Daoy (cell line): ENCODE measurements at regions not wholly inside any gene's neighbourhood (a gene's known extent, or its start where the extent isn't known, plus 50 kb on each side); places are given as distances from the start of the nearest gene placed in this dataset.
"Not testable (repeated sequence)": the region's sequence is repeated elsewhere in the genome, so short reads cannot be mapped to it uniquely, and the experiment has no call there.

Experiments
- DNase-seq: peaks from one replicate; pipeline ENCODE4 v3.0.0-alpha.2; 2015; ENCODE audit warnings: low read depth

DNA sequence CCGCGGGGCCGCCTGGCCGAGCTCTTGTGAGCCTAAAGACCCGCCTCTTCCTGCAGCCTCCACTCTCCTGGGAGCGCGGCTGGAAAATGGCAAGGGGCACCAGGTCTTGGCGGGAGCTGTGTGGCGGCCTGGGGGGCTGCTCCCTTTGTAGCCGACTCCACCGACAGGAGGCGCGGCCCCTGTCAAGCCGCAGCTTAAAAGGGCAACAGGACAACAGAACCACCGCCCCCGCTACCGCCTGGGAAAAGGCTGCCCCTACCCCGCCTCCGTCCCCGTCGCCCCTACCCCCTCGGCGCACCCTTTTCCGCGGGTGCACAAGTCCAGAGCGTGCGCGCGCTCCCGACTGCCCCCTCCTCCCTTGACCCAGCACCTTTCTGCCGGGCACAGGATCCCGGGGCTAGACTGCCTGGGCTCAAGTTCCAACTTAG is 60.3 kb downstream of the GOLGA8K start:
- peak; percentile 61 for DNase-seq

DNA sequence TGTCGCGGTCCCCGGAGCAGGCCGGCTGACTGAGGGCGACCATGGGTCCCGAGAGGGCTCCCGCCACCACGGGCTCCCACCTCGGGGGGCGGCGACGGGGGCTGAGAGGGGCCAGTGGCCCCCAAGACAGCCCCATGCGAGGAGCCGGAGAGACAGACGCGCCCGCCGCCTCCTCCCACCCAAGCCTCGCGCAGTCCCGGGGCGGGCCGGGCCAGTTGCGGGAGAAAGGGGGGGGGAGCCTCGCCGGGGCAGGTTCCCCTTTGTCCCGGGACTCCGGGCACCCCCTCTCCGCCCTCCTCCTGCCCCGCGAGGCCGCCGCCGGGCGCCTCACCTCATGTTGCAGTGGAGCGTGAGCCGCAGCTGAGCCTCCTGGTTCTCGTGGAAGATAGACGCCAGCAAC is 60.8 kb downstream of the GOLGA8K start:
- peak; percentile 3 for DNase-seq

DNA sequence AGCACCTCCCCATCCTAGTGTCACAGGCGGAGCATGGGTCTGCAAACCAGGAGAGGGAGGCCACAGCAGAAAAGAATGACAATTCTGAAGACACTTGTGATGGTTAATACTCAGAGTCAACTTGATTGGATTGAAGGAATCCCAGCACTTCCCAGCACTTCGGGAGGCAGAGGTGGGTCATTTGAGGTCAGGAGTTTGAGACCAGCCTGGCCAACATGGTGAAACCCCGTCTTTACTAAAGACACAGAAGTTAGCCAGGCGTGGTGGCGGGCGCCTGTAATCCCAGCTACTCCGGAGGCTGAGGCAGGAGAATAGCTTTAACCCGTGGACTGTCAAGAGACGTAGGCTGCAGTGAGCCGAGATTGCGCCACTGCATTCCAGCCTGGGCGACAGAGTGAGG is 61.6 kb downstream of the GOLGA8K start:
- DNase-seq = not testable (repeated sequence)

DNA sequence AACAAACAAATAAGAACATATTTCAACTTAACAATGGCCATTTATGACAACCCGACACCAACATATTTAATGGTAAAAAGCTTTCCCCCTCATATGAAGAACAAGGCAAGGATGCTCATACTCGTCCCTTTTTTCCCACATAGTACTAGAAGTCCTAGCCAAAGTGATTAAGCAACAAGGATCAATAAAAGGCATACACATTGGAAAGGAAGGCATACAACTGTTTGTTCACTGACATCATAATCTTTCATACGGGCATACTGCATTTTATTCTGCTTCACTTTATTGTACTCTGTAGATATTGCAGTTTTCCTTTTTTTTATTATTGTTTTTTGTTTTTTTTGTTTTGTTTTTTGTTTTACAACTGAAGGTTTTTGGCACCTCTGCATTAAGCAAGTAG is 66.3 kb downstream of the GOLGA8K start:
- DNase-seq = not testable (repeated sequence)

DNA sequence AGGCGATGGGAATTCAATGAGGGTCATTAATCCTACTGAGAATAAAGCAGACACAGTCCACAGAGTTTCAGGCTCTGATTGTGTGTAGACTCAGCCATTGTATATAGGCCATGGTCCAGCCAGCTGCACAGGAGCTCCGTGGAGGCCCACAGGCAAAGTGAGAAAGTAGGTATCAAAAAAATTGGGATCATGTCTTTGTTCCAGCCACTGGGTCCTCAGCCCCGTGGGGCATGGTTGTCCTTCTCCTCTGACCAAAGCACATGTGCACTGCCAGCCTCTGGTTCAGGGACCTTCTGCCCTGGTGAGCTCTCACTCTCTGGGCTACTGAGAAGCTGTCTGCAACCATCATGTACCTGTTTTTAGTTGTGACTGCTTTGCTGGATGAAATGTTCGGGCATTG is 79.7 kb downstream of the GOLGA8K start:
- DNase-seq = not testable (repeated sequence)

DNA sequence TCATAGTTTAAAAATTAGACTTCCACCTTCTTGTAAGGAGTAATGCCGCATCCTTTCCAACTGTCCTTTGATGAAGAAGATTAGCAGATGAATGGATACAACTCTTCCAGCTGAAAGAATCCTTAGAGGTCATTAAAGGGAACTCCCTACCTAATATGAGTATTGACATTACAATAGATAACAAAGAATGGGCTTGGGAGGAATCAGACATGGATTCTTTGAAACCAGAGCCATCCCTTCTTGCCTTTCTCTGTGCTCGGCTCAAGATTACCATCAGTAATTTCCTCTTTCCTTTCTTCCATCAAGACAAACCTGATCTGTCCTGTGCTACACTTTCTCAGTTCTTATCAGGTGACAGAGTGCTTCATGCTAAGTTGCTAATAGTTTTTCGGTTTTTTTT is 83.8 kb downstream of the GOLGA8K start:
- not testable (repeated sequence) for DNase-seq

DNA sequence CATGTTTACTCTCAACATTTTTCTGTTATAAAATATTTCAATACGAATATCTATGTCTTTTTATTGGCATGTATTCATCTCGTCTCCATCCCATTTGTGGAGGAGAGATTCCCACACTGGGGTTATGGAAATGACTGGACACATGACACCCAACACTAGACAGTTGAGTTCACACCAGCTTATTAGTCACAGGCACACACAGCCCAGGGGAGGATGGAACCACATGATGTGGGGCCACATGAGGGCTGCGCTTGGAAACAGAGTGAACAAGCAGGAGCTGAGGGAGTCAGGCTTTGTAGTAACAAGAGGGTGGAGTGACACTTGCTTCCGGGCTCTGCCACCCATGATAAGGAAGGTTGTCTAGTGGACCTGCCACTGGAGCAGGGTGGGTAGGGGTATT is 86.6 kb downstream of the GOLGA8K start:
- not testable (repeated sequence) for DNase-seq

DNA sequence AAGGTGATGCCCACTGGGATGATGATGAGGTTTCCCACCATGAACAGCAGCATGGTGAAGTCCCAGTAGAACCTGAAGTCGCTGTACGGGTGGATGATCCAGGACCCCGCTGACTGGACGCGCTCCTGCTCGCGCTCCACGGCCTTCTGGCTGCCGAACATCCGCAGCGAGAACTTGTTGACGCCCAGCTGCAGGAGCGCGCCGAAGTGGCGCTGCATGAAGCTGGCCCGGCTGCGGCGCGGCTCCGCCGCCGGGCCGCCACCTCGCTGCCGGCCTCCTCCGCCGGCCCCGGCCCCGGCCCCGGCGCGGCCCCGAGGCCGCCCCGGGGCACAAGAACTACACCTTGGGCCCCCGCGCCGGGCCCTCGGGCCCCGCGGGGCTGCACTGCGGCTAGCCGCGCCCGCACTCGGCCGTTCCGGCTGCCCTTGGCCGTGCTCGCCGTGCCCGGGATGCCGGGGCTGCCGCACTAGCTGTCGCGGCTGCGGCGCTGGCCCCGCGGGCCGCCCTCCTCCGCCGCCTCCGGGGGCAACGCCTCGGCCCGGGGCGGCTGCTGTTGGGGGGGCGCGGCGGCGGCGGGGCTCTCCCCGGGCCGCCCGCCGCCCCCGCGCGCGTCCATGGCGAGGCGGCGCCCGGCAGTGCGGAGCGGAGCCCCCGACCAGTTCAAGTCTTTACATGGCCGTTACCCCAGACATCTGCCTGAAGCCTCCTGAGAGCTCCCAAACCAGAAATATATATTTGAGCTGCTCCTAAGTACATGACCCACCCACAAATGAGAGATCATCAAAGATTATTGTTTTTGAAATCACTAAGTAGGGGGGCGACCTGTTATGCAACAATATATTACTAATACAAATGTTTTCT is 87.8 kb downstream of the GOLGA8K start:
- DNase-seq = not testable (repeated sequence)

DNA sequence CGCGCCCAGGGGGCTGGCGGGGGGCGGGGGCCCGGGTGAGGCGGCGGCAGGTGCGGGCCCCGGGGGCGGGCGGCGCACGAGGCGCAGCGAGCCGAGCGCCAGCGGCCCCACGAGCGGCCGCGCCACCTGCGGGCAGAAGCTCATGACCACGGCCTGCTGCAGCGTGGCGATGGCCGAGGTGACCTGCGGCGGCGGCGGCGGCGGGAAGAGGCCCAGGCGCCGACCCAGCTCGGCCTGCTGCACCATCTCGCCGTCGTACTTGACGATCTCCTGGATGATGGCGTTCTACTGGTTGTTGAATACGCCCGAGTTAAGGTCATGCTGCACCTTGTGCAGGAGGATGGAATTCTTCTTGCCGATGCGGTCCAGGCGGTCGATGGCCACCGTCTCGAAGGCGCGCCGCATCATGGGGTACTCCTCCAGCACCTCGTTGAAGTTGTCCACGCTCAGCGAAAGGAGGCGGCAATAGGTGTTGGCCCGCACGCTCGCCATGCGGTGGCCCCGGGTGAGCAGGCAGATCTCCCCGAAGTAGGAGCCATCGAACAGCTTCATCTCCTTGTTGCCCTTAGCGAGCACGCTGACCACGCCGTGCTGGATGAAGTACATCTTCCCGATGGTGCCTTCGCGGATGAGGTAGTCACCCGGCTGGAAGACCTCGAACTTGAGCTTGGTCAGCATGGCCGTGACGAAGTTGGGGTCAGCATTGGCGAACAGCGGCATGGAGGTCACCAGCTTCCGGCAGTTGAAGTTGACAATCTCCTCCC is 89.5 kb downstream of the GOLGA8K start:
- not testable (repeated sequence) for DNase-seq

DNA sequence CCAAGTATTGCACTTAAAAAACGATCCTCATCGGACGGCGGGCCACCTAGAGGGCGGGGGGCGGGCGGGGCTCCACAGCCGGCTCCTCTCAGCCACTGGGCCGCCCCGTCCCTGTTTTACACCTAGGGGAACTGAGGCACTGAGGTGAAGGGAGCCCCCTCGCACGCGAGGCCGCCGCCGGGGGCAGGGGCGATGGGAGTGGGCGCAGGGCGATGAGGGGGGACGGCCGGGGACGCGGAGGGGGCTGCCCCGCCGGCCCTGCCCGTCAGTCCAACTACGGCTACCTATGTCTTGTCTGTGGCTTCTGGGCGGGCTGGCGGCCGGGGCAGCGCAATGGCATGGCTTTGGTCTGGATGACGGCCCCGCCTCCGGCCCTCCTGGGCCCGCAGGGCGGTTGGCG is 90.4 kb downstream of the GOLGA8K start:
- not testable (repeated sequence) for DNase-seq

DNA sequence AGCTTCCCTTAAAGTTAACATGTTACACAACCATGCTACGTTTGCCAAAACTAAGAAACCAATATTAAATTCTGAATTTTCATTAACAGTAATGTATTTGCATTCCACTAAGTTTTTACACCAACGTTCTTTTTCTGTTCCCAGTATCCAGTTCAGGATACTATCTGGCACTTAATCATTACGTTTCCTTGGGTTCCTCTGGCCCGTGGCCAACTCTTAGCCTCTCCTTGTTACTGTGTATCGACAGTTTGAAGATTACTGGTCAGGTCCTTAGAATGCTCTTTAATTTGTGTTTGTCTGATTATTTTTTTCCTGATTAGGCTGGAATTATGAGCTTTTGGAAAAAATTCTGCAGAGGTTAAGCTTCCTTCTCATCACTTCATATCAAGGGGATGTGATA is 95.5 kb downstream of the GOLGA8K start:
- DNase-seq = not testable (repeated sequence)

DNA sequence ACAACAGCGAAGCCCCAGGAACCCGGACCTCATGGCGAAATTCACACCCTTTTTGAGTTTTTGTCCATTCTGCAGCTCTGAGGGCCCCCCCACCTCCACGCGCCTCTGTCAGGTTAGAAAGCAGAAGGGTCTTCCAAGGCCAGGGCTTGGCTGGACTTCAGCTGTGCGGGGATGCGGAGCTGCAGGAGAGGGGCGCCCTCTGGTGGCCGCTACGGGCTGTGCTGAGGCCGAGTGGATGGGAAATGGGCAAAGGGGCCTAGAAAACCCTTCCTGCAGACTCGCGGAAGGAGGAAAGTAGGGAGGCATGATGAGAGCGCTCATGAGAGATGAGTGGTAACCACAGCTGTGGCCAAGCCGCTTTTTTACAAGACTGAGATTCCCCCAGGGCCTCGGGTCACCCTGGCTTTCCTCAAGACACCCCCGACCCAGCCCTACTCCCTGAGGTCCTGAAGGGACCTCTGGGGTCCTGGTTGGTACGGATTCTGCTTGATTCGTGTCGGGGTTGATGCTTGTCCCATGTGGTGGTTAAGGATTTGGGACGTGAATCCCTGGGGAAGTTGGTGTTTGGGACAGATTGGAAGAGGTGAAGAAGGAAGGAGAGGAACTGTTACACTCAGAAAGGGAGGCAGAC is 126.8 kb downstream of the GOLGA8K start:
- DNase-seq = not testable (repeated sequence)

DNA sequence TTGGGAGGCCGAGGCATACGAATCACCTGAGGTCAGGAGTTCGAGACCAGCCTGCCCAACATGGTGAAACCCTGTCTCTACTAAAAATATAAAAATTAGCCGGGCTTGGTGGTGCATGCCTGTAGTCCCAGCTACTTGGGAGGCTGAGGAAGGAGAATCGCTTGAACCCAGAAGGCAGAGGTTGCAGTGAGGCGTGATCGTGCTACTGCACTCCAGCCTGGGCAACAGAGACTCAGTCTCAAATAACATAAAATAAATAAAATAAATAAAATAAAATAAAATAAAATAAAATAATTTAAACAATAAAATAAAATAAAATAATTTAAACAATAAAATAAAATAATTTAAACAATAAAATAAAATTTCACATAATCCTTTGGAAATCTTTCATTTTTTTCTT is 149.1 kb downstream of the GOLGA8K start:
- not testable (repeated sequence) for DNase-seq

DNA sequence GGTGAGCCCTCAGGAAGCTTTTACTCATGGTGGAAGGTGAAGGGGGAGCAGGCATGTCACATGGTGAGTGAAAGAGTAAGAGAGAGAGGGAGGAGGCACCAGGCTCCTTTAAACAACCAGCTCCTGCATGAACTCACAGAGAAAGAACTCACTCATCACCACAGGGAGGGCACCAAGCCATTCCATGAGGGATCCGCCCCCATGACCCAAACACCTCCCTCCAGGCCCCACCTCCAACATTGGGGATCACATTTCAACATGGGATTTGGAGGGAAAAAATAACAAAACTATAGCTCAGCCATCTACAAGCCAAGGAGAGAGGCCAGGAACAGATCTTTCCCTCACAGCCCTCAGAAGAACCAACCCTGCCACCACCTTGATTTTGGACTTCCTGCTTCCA is 153.9 kb downstream of the GOLGA8K start:
- not testable (repeated sequence) for DNase-seq

DNA sequence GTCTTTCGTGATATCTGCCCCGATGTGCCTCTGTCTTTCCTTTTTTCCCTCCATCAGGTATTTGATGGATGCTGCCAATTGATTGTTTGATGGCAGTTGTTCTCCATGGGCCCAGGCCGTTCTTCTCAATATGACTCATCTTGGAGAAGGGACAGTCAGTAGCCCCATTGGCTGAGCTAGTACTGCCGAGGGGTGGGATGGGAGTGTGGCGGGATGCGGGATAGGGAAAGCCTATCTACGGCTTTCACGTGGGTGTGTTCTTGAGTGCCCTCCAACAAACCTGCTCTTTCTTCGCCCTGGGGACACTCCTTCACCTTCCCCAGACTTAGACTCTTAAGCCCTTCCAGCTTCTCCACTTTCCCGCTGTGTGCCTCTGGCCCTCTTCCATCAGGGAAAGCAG is 159.4 kb downstream of the GOLGA8K start:
- DNase-seq = not testable (repeated sequence)

DNA sequence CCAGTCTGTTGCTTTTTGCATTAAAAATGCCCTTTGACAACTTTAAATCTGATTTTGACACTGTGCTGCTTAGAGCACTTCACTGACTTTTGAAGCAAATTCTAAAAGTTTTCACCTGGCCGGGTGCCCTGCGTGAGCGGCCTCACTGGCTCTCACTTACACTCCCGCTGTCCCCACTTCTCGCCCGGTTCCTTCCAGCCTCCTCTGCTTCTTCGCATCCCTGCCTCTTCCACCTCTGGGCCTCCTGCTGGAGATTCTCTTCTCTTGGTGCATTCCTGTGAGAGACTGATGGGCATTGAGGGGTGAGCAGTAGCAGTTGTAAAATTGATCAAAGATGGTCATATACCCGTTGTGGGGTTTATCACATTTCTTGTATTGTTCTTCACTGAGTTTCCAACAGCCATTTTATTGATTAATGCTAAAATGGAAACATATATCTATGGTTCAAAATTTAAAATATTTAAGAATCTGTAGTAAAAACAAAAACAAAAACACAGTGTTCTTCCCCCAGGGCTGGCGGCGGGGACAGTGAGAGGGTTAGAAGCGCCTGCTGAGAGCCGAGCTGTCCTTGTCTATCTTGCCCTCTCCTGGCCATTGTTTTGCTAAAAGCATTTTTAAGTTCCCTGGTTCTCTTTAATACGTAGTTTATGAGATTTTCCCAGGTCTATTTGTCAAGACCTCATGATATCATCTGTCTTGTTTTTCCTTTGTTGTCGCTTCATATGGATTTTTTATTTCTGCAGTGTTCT is 160.1 kb downstream of the GOLGA8K start:
- DNase-seq = not testable (repeated sequence)

DNA sequence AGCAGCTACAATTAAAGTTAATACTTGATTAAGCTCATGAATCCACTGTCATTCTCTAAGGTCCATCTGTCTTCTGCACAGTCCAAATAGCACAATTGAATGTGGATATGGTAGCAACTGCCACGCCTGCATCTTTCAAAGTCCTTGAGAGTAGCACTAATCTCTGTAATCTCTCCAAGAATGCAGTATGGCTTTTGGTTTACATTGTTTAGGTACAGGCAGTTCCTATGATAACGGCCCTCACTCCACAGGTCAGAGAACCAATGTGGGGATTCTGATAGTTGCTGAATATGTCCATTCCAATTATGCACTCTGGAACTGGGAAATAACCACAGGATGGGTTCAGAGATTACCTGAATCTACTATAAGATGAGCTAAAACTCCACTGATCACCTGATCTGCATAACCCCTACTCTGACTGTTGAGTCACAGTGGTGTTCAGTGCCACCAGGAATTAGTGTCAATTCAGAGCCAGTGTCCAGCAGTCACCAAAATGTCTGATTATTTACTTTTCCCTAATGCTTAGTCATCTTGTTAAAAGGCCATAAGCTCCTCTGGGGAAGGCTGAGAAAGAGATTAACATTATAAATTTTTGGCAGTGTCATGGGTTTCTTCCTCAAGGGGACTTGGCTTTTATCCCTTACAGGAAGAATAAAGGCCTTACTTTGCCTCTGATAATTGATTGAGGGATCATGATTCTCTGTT is 175.5 kb downstream of the GOLGA8K start:
- DNase-seq = not testable (repeated sequence)

DNA sequence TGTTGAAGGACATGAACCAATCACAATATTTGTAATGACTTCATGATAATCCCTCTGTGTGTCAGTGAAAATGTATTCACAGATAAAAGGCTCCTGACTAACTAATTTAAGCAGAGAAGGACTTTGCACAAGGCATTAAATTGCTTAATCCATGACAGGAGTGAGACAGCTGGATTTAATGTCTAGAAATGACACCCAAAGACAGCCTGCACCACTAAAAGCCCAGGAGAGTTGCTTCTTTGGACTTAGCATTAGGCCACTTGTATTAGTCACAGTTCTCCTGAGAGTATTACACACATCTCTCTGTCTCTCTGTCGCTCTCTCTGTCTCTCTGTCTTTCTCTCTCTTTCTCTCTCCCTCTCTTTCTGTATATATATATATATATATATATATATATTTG is 180.4 kb downstream of the GOLGA8K start:
- no peak for DNase-seq
